ENCODE measurements at regions not wholly inside any gene's neighbourhood (a gene's known extent, or its start where the extent isn't known, plus 50 kb on each side); places are given as distances from the start of the nearest gene placed in this dataset.

- no peak for DNase-seq
These were observed 211.1 kb upstream of the ACTBL2 start for GRCh38 chr5:57693488-57694305.

- DNase-seq, result no peak
These were observed 210.2 kb upstream of the ACTBL2 start for GRCh38 chr5:57692582-57693487.

- no peak for DNase-seq
These were observed 208.1 kb upstream of the ACTBL2 start for GRCh38 chr5:57690724-57691123.

GRCh38 chr5:57687596-57687995 is 205.0 kb upstream of the ACTBL2 start:
- DNase-seq, result no peak

GRCh38 chr5:57685516-57686255 is 203.1 kb upstream of the ACTBL2 start:
- no peak for DNase-seq

GRCh38 chr5:57684299-57684702 is 201.7 kb upstream of the ACTBL2 start:
- DNase-seq, result peak; percentile 25

GRCh38 chr5:57683036-57683630 is 200.5 kb upstream of the ACTBL2 start:
- DNase-seq, result no peak

- DNase-seq, result no peak
These were observed 199.3 kb upstream of the ACTBL2 start for GRCh38 chr5:57681942-57682341.

- no peak for DNase-seq
These were observed 198.1 kb upstream of the ACTBL2 start for GRCh38 chr5:57680686-57681085.

GRCh38 chr5:57677235-57677634 is 194.6 kb upstream of the ACTBL2 start:
- DNase-seq, result no peak

- no peak for DNase-seq
These were observed 193.8 kb upstream of the ACTBL2 start for GRCh38 chr5:57676222-57677098.

- DNase-seq, result no peak
These were observed 192.6 kb upstream of the ACTBL2 start for GRCh38 chr5:57675236-57675635.

GRCh38 chr5:57671371-57671770 is 188.8 kb upstream of the ACTBL2 start:
- DNase-seq, result no peak

GRCh38 chr5:57666582-57666981 is 184.0 kb upstream of the ACTBL2 start:
- no peak for DNase-seq

- no peak for DNase-seq
These were observed 182.7 kb upstream of the ACTBL2 start for GRCh38 chr5:57665146-57665936.

- no peak for DNase-seq
These were observed 182.1 kb upstream of the ACTBL2 start for GRCh38 chr5:57664700-57665099.

- DNase-seq, result no peak
These were observed 180.9 kb upstream of the ACTBL2 start for GRCh38 chr5:57663466-57663865.

- DNase-seq, result no peak
These were observed 180.4 kb upstream of the ACTBL2 start for GRCh38 chr5:57662991-57663390.

GRCh38 chr5:57659886-57660285 is 177.3 kb upstream of the ACTBL2 start:
- DNase-seq, result no peak

- DNase-seq, result no peak
These were observed 175.4 kb upstream of the ACTBL2 start for GRCh38 chr5:57658018-57658417.

- no peak for DNase-seq
These were observed 172.6 kb upstream of the ACTBL2 start for GRCh38 chr5:57655228-57655627.
